H9 (cell line): ENCODE measurements at regions not wholly inside any gene's neighbourhood (a gene's known extent, or its start where the extent isn't known, plus 50 kb on each side); places are given as distances from the start of the nearest gene placed in this dataset.

Experiments
- DNase-seq: peaks from one replicate; pipeline ENCODE4 v3.0.0-alpha.2; 2017
- H2AFZ ChIP-seq: one replicate; pipeline ENCODE4 v1.6.1; 2013; ENCODE audit warnings: mild to moderate bottlenecking, low read length, control low read depth, moderate library complexity
- H2AK5ac ChIP-seq: 2 replicates; pipeline ENCODE4 v1.6.1; 2013; ENCODE audit warnings: low read length, control low read depth, mixed read lengths; ENCODE audit not compliant: insufficient read length
- H2BK120ac ChIP-seq: one replicate; pipeline ENCODE4 v1.6.1; 2013; ENCODE audit warnings: low read depth, mild to moderate bottlenecking, low read length, control low read depth, inconsistent platforms; ENCODE audit not compliant: poor library complexity, severe bottlenecking
- H2BK12ac ChIP-seq: 2 replicates; pipeline ENCODE4 v1.6.1; 2013; ENCODE audit warnings: low read length, control low read depth, mixed read lengths, low read depth; ENCODE audit not compliant: insufficient read length
- H2BK15ac ChIP-seq: 2 replicates; pipeline ENCODE4 v1.6.1; 2013; ENCODE audit warnings: low read depth, low read length, control low read depth
- H2BK20ac ChIP-seq: one replicate; pipeline ENCODE4 v1.6.1; 2013; ENCODE audit warnings: low read depth, mild to moderate bottlenecking, low read length, control low read depth, inconsistent platforms; ENCODE audit not compliant: poor library complexity, severe bottlenecking
- H2BK5ac ChIP-seq: 2 replicates; pipeline ENCODE4 v1.6.1; 2013; ENCODE audit warnings: low read length, control low read depth, mixed read lengths; ENCODE audit not compliant: insufficient read length
- H3K14ac ChIP-seq: 2 replicates; pipeline ENCODE4 v1.6.1; 2013; ENCODE audit warnings: low read length, control low read depth; ENCODE audit not compliant: insufficient read depth
- H3K18ac ChIP-seq: 2 replicates; pipeline ENCODE4 v1.6.1; 2013; ENCODE audit warnings: low read depth, mild to moderate bottlenecking, mixed read lengths, low read length, control low read depth; ENCODE audit not compliant: insufficient read length
- H3K23ac ChIP-seq: 2 replicates; pipeline ENCODE4 v1.6.1; 2013; ENCODE audit warnings: low read length, control low read depth, mixed read lengths, low read depth; ENCODE audit not compliant: insufficient read length
- H3K23me2 ChIP-seq: 2 replicates; pipeline ENCODE4 v1.6.1; 2013; ENCODE audit warnings: low read depth, mild to moderate bottlenecking, mixed read lengths, low read length, control low read depth; ENCODE audit not compliant: insufficient read length, poor library complexity, severe bottlenecking
- H3K27ac ChIP-seq: 2 replicates; pipeline ENCODE4 v1.5.1; 2013; ENCODE audit warnings: low read length, control low read depth, mixed read lengths, low read depth; ENCODE audit not compliant: insufficient read length
- H3K27me3 ChIP-seq: 2 replicates; pipeline ENCODE4 v1.6.1; 2013; ENCODE audit warnings: low read length, control low read depth, inconsistent platforms; ENCODE audit not compliant: insufficient read depth
- H3K4ac ChIP-seq: 2 replicates; pipeline ENCODE4 v1.6.1; 2013; ENCODE audit warnings: low read depth, mild to moderate bottlenecking, control low read depth, inconsistent platforms, low read length, moderate library complexity
- H3K4me1 ChIP-seq: 2 replicates; pipeline ENCODE4 v1.6.1; 2013; ENCODE audit warnings: low read length, control low read depth, inconsistent platforms; ENCODE audit not compliant: insufficient read depth
- H3K4me2 ChIP-seq: 2 replicates; pipeline ENCODE4 v1.6.1; 2013; ENCODE audit warnings: low read length, control low read depth, mixed read lengths; ENCODE audit not compliant: insufficient read length, insufficient read depth
- H3K56ac ChIP-seq: 2 replicates; pipeline ENCODE4 v1.6.1; 2013; ENCODE audit warnings: low read depth, mild to moderate bottlenecking, mixed read lengths, low read length, control low read depth; ENCODE audit not compliant: insufficient read length
- H3K79me1 ChIP-seq: 2 replicates; pipeline ENCODE4 v1.6.1; 2013; ENCODE audit warnings: low read depth, mild to moderate bottlenecking, moderate library complexity, low read length, control low read depth, inconsistent platforms; ENCODE audit not compliant: insufficient read depth, poor library complexity, severe bottlenecking
- H3K79me2 ChIP-seq: 2 replicates; pipeline ENCODE4 v1.6.1; 2013; ENCODE audit warnings: low read length, control low read depth, inconsistent platforms; ENCODE audit not compliant: insufficient read depth
- H3K9ac ChIP-seq: 2 replicates; pipeline ENCODE4 v1.6.1; 2013; ENCODE audit warnings: low read length, control low read depth, mixed read lengths; ENCODE audit not compliant: insufficient read length; ENCODE audit errors: extremely low read depth
- H3K9me3 ChIP-seq: one replicate; pipeline ENCODE4 v1.6.1; 2013; ENCODE audit warnings: low read depth, low read length, inconsistent platforms; ENCODE audit not compliant: control insufficient read depth
- H3T11ph ChIP-seq: one replicate; pipeline ENCODE4 v1.6.1; 2013; ENCODE audit warnings: mild to moderate bottlenecking, low read length, control low read depth, inconsistent platforms
- H4K20me1 ChIP-seq: one replicate; pipeline ENCODE4 v1.6.1; 2013; ENCODE audit not compliant: control insufficient read depth, insufficient read length, insufficient read depth
- H4K5ac ChIP-seq: 2 replicates; pipeline ENCODE4 v1.6.1; 2013; ENCODE audit warnings: low read depth, mild to moderate bottlenecking, mixed read lengths, low read length, control low read depth; ENCODE audit not compliant: insufficient read length
- H4K8ac ChIP-seq: replicated peaks from 2 replicates; pipeline ENCODE4 v1.6.1; 2013; ENCODE audit warnings: low read length, control low read depth, mixed read lengths, low read depth; ENCODE audit not compliant: insufficient read length
- H4K91ac ChIP-seq: 2 replicates; pipeline ENCODE4 v1.6.1; 2013; ENCODE audit warnings: low read depth, mild to moderate bottlenecking, moderate library complexity, mixed read lengths, low read length, control low read depth; ENCODE audit not compliant: insufficient read length
- H3K27ac Mint-ChIP-seq, 3 experiments: 2 replicates in 2 of 3; 3 replicates in 1 of 3; pipeline ENCODE4 v1.8.0; 2020 to 2021; ENCODE audit warnings: mixed read lengths in 3 of 3, mild to moderate bottlenecking in 1 of 3, moderate library complexity in 1 of 3
- H3K27me3 Mint-ChIP-seq: 2 replicates; pipeline ENCODE4 v1.8.0; 2021; ENCODE audit warnings: low read depth, mild to moderate bottlenecking, moderate library complexity, mixed read lengths
- H3K36me3 Mint-ChIP-seq, 3 experiments: 2 replicates in 2 of 3; 3 replicates in 1 of 3; pipeline ENCODE4 v1.8.0; 2020 to 2021; ENCODE audit warnings: low read depth in 3 of 3, mixed read lengths in 3 of 3; ENCODE audit not compliant: insufficient read depth in 1 of 3
- H3K4me1 Mint-ChIP-seq, 2 experiments: 2 replicates each; pipeline ENCODE4 v1.8.0; 2020; ENCODE audit warnings: mixed read lengths in 2 of 2
- H3K4me3 Mint-ChIP-seq, 2 experiments: 2 replicates in 1 of 2; 3 replicates in 1 of 2; pipeline ENCODE4 v1.8.0; 2020 to 2021; ENCODE audit warnings: mild to moderate bottlenecking in 2 of 2, mixed read lengths in 2 of 2, moderate library complexity in 1 of 2
- H3K9me3 Mint-ChIP-seq, 2 experiments: 2 replicates in 1 of 2; 3 replicates in 1 of 2; pipeline ENCODE4 v1.8.0; 2020; ENCODE audit warnings: mild to moderate bottlenecking in 2 of 2, mixed read lengths in 2 of 2, moderate library complexity in 1 of 2
- CTCF ChIP-seq: fragments of 200-600 bp; sonication (generic); conservative IDR thresholded peaks from 3 replicates; pipeline ENCODE4 v1.8.0; 2021; ENCODE audit warnings: antibody characterized with exemption, mild to moderate bottlenecking
- WGBS: extraction: QIAGEN DNeasy Blood & Tissue Kit; methylation state at CpG from one replicate; pipeline ENCODE4 v1.1.7; 2013; ENCODE audit warnings: missing lambda C conversion rate, low lambda C conversion rate, mixed read lengths; ENCODE audit not compliant: insufficient read length; ENCODE audit errors: extremely low coverage; 5-methylcytosine and 5-hydroxymethylcytosine counted together

- Histone ChIP-seq H3K9ac (no peak overlapping the region), H4K5ac (no peak overlapping the region), H3K79me2 (no peaks in the 10 kb centered on the region), H4K8ac (no peak overlapping the region), H3K27ac (no peak overlapping the region), H4K20me1 (no peaks in the 10 kb centered on the region), H3K23me2 (no peaks in the 10 kb centered on the region), H3K79me1 (no peaks in the 10 kb centered on the region), H2BK5ac (no peak overlapping the region), H2AK5ac (no peak overlapping the region), H3K4me2 (no peak overlapping the region), H4K91ac (no peak overlapping the region), H3K23ac (no peak overlapping the region), H3K14ac (no peak overlapping the region), H2BK15ac (no peak overlapping the region), H3K9me3 (peaks cover 82% of the 10 kb centered on the region), H2BK120ac (no peak overlapping the region), H2AFZ (no peak overlapping the region), H2BK12ac (no peak overlapping the region), H3K4me1 (no peaks in the 10 kb centered on the region), H3K27me3 (no peaks in the 10 kb centered on the region), H3T11ph (no peak overlapping the region), H3K56ac (no peak overlapping the region), H2BK20ac (no peak overlapping the region), H3K18ac (no peak overlapping the region), H3K4ac (no peak overlapping the region)
- no peak overlapping the region for H3K4me3 Mint-ChIP-seq
- no peak for TF ChIP-seq CTCF
- H3K27me3 Mint-ChIP-seq, result no peaks in the 10 kb centered on the region
- no CpG with 5 or more reads among the region's 34 CpGs for WGBS
- H3K36me3 Mint-ChIP-seq, result peaks cover 5 to 11% (median 9%) of the 10 kb centered on the region in 3 experiments; a peak in 5 of 7 replicates
- peaks cover 61 to 86% of the 10 kb centered on the region in 2 experiments for H3K9me3 Mint-ChIP-seq
- no peaks in the 10 kb centered on the region for H3K4me1 Mint-ChIP-seq
- no peak overlapping the region for H3K27ac Mint-ChIP-seq
- no peak for DNase-seq
These were observed 945.2 kb downstream of the TUBA3C start for GRCh38 chr13:18236528-18236815.
